Gastroesophageal sphincter (tissue), 4 donors: ENCODE measurements at regions not wholly inside any gene's neighbourhood (a gene's known extent, or its start where the extent isn't known, plus 50 kb on each side); places are given as distances from the start of the nearest gene placed in this dataset.

Experiments used
- ATAC-seq: fragments of 150-250 bp; one replicate; pipeline ENCODE4 v1.9.1; 2016; ENCODE audit warnings: mild to moderate bottlenecking, moderate library complexity
- H3K27ac ChIP-seq, 4 donors: fragments of 200-600 bp; sonication (generic) in 3 of 4; 1 replicate in 3 of 4; 2 replicates in 1 of 4; pipeline ENCODE4 v1.5.1; 2016 to 2019
- H3K27me3 ChIP-seq: fragments of 200-600 bp; sonication (generic); one replicate; pipeline ENCODE4 v1.5.1; 2019
- H3K36me3 ChIP-seq, 2 donors: fragments of 200-600 bp; sonication (generic); one replicate each; pipeline ENCODE4 v1.5.1; 2019; ENCODE audit warnings: control low read depth in 1 of 2
- H3K4me1 ChIP-seq, 3 donors: fragments of 200-600 bp; sonication (generic); 1 replicate in 2 of 3; 2 replicates in 1 of 3; pipeline ENCODE4 v1.5.1; 2016 to 2019; ENCODE audit warnings: control low read depth in 2 of 3
- H3K4me3 ChIP-seq, 2 donors: fragments of 200-600 bp; sonication (generic); one replicate each; pipeline ENCODE4 v1.5.1; 2019; ENCODE audit warnings: mild to moderate bottlenecking in 1 of 2, moderate library complexity in 1 of 2
- H3K9me3 ChIP-seq, 3 donors: fragments of 200-600 bp; sonication (generic); one replicate each; pipeline ENCODE4 v1.5.1; 2017 to 2019; ENCODE audit warnings: control low read depth in 2 of 3
- CTCF ChIP-seq, 4 experiments: fragments of 200-600 bp in 2 of 4; fragments of 450-650 bp in 2 of 4; sonication (generic) in 1 of 4; IDR thresholded peaks; one replicate each; pipeline ENCODE4 v1.5.1; 2017 to 2019; ENCODE audit warnings: antibody characterized with exemption in 4 of 4, mild to moderate bottlenecking in 2 of 4, moderate library complexity in 2 of 4
- EP300 ChIP-seq: sonication (generic); formaldehyde crosslinking; IDR thresholded peaks from one replicate; pipeline ENCODE4 v1.6.1; 2017; ENCODE audit warnings: antibody characterized with exemption, mild to moderate bottlenecking
- POLR2A ChIP-seq, 2 donors: fragments of 450-650 bp; IDR thresholded peaks; one replicate each; pipeline ENCODE4 v1.6.1; 2017; ENCODE audit warnings: antibody characterized with exemption in 2 of 2, mild to moderate bottlenecking in 2 of 2, moderate library complexity in 1 of 2
- POLR2AphosphoS5 ChIP-seq: sonication (generic); formaldehyde crosslinking; IDR thresholded peaks from one replicate; pipeline ENCODE4 v1.6.1; 2017; ENCODE audit warnings: antibody characterized with exemption
- WGBS, 2 donors: methylation state at CpG; one replicate each; pipeline ENCODE4 v1.1.5; 2018; ENCODE audit warnings: low coverage in 1 of 2; 5-methylcytosine and 5-hydroxymethylcytosine counted together

- TF ChIP-seq POLR2A (IDR thresholded peaks at IDR 0.05) (no peak), CTCF (IDR thresholded peaks at IDR 0.05) (no peak), POLR2AphosphoS5 (no peak), EP300 (no peak)
- no peak overlapping the region for H3K27ac ChIP-seq
- no peaks in the 10 kb centered on the region for H3K36me3 ChIP-seq
- no peak overlapping the region for H3K4me3 ChIP-seq
- ATAC-seq, result no peak
- H3K9me3 ChIP-seq, result no peaks in the 10 kb centered on the region
- H3K27me3 ChIP-seq, result no peaks in the 10 kb centered on the region
- 77 to 81% methylated on average over 7 to 8 of the region's 8 CpGs for WGBS, 2 donors
- H3K4me1 ChIP-seq, result no peaks in the 10 kb centered on the region
Measured at GRCh38 chr14:86442135-86442534, 912.2 kb downstream of the FLRT2 start.

DNA sequence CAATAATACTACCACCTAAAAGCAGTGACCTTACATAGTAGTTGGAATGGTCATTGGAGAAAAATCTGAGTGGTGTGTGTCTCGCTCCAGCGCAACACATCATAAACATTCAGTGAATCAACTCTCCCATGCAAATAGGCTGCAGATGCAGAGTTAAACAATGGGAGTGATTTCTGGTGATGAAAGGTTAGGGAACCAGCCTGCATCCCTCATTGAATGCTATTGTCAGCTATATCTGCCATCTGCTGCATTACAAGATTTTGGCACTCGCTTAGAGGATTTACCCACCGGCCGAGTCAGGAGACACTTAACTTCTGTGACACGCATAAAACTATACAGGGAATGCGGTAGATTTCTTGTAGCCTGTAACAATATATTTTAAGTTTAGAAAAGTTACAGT is 900.9 kb downstream of the FLRT2 start:
- Histone ChIP-seq H3K27ac (no peak overlapping the region), H3K4me1 (no peaks in the 10 kb centered on the region), H3K27me3 (no peaks in the 10 kb centered on the region), H3K4me3 (no peak overlapping the region), H3K36me3 (no peaks in the 10 kb centered on the region), H3K9me3 (no peaks in the 10 kb centered on the region)
- no peak for ATAC-seq
- 55 to 66% methylated on average over 5 to 7 of the region's 7 CpGs for WGBS, 2 donors
- TF ChIP-seq EP300 (no peak), POLR2AphosphoS5 (no peak), POLR2A (IDR thresholded peaks at IDR 0.05) (no peak), CTCF (IDR thresholded peaks at IDR 0.05) (no peak)

DNA sequence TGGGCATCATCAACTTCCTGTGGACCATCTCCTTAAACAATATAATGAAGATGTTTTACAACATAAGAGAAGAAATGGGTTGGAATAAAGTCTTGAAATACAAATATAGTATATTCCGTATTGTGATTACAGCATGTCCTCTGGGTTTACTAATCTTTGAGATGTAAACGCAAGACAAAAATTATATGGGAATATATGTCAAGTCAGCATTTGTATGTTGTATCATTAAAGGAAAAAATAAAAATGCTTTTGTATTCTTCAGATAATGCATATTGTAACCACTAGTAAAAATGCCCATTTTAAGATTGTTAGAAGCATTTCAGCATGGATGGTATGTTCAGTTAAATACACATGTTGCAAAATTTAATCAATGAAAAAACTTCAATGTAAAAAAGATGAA is 893.3 kb downstream of the FLRT2 start:
- Histone ChIP-seq H3K27ac (no peak overlapping the region), H3K9me3 (no peaks in the 10 kb centered on the region), H3K4me1 (no peaks in the 10 kb centered on the region), H3K36me3 (no peaks in the 10 kb centered on the region), H3K27me3 (no peaks in the 10 kb centered on the region), H3K4me3 (no peak overlapping the region)
- no peak for ATAC-seq
- no peak for TF ChIP-seq POLR2A (IDR thresholded peaks at IDR 0.05)
- TF ChIP-seq POLR2AphosphoS5, result no peak
- TF ChIP-seq EP300, result no peak
- TF ChIP-seq CTCF (IDR thresholded peaks at IDR 0.05), result no peak
- WGBS, 2 donors, result 66 to 70% methylated on average over 2 of the region's 2 CpGs

DNA sequence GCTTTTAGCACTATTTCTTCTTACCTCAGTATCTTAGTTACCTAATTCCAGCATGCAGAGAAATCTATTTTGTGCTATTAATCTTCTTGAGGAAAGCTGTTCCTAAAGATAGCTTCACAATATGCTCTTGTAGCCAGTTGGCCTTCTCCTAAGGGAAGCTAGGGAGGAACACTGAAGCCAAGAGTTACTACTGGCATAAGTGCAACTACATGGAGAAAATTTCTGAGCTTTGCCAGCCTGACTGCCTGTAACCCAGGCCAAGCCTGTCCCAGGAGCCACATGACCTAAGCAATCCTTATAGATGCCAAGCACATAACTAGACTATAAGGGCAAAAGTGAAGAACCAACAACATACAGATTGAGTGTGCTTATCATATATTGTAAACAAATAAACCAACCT is 890.2 kb downstream of the FLRT2 start:
- H3K9me3 ChIP-seq, result no peaks in the 10 kb centered on the region

GRCh38 chr14:86414146-86414545 is 884.2 kb downstream of the FLRT2 start:
- no peaks in the 10 kb centered on the region for H3K36me3 ChIP-seq
- no peak for ATAC-seq
- no peak for TF ChIP-seq EP300
- TF ChIP-seq POLR2A (IDR thresholded peaks at IDR 0.05), result no peak
- H3K9me3 ChIP-seq, result no peaks in the 10 kb centered on the region
- 75 to 94% methylated on average over 1 of the region's 1 CpG for WGBS, 2 donors
- no peaks in the 10 kb centered on the region for H3K27me3 ChIP-seq
- H3K27ac ChIP-seq, result no peak overlapping the region
- no peak overlapping the region for H3K4me3 ChIP-seq
- no peaks in the 10 kb centered on the region for H3K4me1 ChIP-seq

More for the DNA sequence above, 890.2 kb downstream of the FLRT2 start:
- Histone ChIP-seq H3K36me3 (no peaks in the 10 kb centered on the region), H3K27me3 (no peaks in the 10 kb centered on the region), H3K27ac (no peak overlapping the region), H3K4me1 (no peaks in the 10 kb centered on the region), H3K4me3 (no peak overlapping the region)
- no peak for TF ChIP-seq POLR2AphosphoS5
- TF ChIP-seq POLR2A (IDR thresholded peaks at IDR 0.05), result no peak
- no peak for TF ChIP-seq EP300
- TF ChIP-seq CTCF (IDR thresholded peaks at IDR 0.05), result no peak
- no peak for ATAC-seq
